Erythroblast (primary cell): ENCODE measurements at regions not wholly inside any gene's neighbourhood (a gene's known extent, or its start where the extent isn't known, plus 50 kb on each side); places are given as distances from the start of the nearest gene placed in this dataset.

Experiments used
- GATA1 ChIP-seq: IDR thresholded peaks from 2 replicates; pipeline ENCODE4 v1.6.1; 2011; ENCODE audit warnings: low read depth, mild to moderate bottlenecking, control low read depth, low read length, moderate library complexity
- POLR2A ChIP-seq: IDR thresholded peaks from 2 replicates; pipeline ENCODE4 v1.6.1; 2011; ENCODE audit warnings: mild to moderate bottlenecking, low read length

DNA sequence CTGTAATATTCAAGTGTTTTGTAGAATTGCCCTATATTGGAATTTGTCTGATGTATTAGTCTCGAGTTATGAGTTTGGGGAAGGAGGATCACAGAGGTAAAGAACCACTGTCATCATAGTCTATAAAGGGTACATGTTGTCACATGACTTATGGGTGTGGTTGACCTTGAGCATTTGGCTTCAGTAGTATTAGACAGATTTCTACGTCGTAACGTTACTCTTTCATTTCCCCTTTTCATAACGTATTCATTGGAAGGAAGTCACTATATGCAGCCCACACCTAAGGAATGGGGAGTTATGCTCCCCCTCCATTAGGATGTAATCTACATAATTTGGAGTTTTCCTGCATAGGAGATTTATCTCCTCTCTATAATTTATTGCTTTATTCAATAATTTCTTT is 110.1 kb upstream of the VAV3 start:
- TF ChIP-seq POLR2A, result no peak
- TF ChIP-seq GATA1, result no peak
